OCI-LY7 (cell line): ENCODE measurements at regions not wholly inside any gene's neighbourhood (a gene's known extent, or its start where the extent isn't known, plus 50 kb on each side); places are given as distances from the start of the nearest gene placed in this dataset.

Source experiments
- BruUV-seq: library from RNA; stranded (reverse); fragments of 400-500 nt; replicated peaks from 2 replicates; lab custom pipeline; 2021; lab: Mats Ljungman, UMichigan
- CTCF ChIA-PET: fragments of 300-600 bp; sonication (Branson Sonifier 250); formaldehyde crosslinking; loops from one replicate; lab custom pipeline; 2022; ENCODE audit warnings: antibody characterized with exemption; ENCODE audit not compliant: unreplicated experiment; lab: Charles Lee
- POLR2A ChIA-PET: fragments of 300-600 bp; sonication (Branson Sonifier 250); formaldehyde crosslinking; loops from one replicate; lab custom pipeline; 2022; ENCODE audit warnings: antibody characterized with exemption; lab: Charles Lee
- DNase-seq: peaks from one replicate; pipeline ENCODE4 v3.0.0-alpha.2; 2015; ENCODE audit warnings: low spot score
- H2AFZ ChIP-seq: fragments of 200-600 bp; sonication (generic), shearing (Covaris generic); 2 replicates; pipeline ENCODE4 v1.6.1; 2014; ENCODE audit warnings: mild to moderate bottlenecking, antibody characterized with exemption, low read length, moderate library complexity
- H3K27ac ChIP-seq: fragments of 200-600 bp; sonication (generic); 2 replicates; pipeline ENCODE4 v1.5.1; 2014; ENCODE audit warnings: mixed run types, low read depth, mild to moderate bottlenecking, moderate library complexity, low read length, inconsistent platforms; ENCODE audit not compliant: poor library complexity, severe bottlenecking
- H3K36me3 ChIP-seq: fragments of 200-600 bp; sonication (generic); 2 replicates; pipeline ENCODE4 v1.6.1; 2014; ENCODE audit warnings: mild to moderate bottlenecking, antibody characterized with exemption, low read length, moderate library complexity, mixed read lengths; ENCODE audit not compliant: insufficient read depth
- H3K4me1 ChIP-seq: fragments of 200-600 bp; sonication (generic); 2 replicates; pipeline ENCODE4 v1.5.1; 2014; ENCODE audit warnings: mild to moderate bottlenecking, low read length; ENCODE audit not compliant: insufficient read depth, poor library complexity, severe bottlenecking
- H3K4me2 ChIP-seq: fragments of 200-600 bp; sonication (generic); 2 replicates; pipeline ENCODE4 v1.6.1; 2014; ENCODE audit warnings: mild to moderate bottlenecking, low read length
- H3K4me3 ChIP-seq: fragments of 200-600 bp; sonication (generic); 2 replicates; pipeline ENCODE4 v1.5.1; 2014; ENCODE audit warnings: mild to moderate bottlenecking, low read depth, low read length; ENCODE audit not compliant: poor library complexity, severe bottlenecking
- H3K79me2 ChIP-seq: fragments of 200-600 bp; sonication (generic); 2 replicates; pipeline ENCODE4 v1.6.1; 2016; ENCODE audit warnings: low read depth, mild to moderate bottlenecking, low read length, moderate library complexity, mixed read lengths; ENCODE audit not compliant: insufficient read depth
- H3K9me2 ChIP-seq: fragments of 200-600 bp; sonication (generic); 2 replicates; pipeline ENCODE4 v1.6.1; 2016; ENCODE audit warnings: mild to moderate bottlenecking, low read length, mixed read lengths; ENCODE audit not compliant: insufficient read depth
- H3K9me3 ChIP-seq: fragments of 200-600 bp; sonication (generic); 2 replicates; pipeline ENCODE4 v1.6.1; 2014; ENCODE audit warnings: mild to moderate bottlenecking, mixed run types, low read length, mixed read lengths
- H4K20me1 ChIP-seq: fragments of 200-600 bp; sonication (generic); 2 replicates; pipeline ENCODE4 v1.6.1; 2014; ENCODE audit warnings: mild to moderate bottlenecking, antibody characterized with exemption, low read length, moderate library complexity, mixed read lengths; ENCODE audit not compliant: insufficient read depth
- EZH2phosphoT487 ChIP-seq: fragments of 200-600 bp; sonication (generic); IDR thresholded peaks from 2 replicates; pipeline ENCODE4 v1.6.1; 2018; ENCODE audit warnings: low read depth, borderline replicate concordance, mild to moderate bottlenecking, mixed run types, antibody characterized with exemption, low read length, moderate library complexity, mixed read lengths
- intact Hi-C: fragments of 100-400 bp; cut with micrococcal nuclease; formaldehyde crosslinking; loops from one replicate; pipeline ENCODE4 v1.10.0; 2022; ENCODE audit not compliant: unreplicated experiment
- TF ChIP-seq, protein P1 (sequence below): fragments of 200-600 bp; sonication (generic); conservative IDR thresholded peaks from 2 replicates; pipeline ENCODE4 v1.5.1; 2014; ENCODE audit warnings: mild to moderate bottlenecking, antibody characterized with exemption, low read length, moderate library complexity, mixed read lengths

DNA sequence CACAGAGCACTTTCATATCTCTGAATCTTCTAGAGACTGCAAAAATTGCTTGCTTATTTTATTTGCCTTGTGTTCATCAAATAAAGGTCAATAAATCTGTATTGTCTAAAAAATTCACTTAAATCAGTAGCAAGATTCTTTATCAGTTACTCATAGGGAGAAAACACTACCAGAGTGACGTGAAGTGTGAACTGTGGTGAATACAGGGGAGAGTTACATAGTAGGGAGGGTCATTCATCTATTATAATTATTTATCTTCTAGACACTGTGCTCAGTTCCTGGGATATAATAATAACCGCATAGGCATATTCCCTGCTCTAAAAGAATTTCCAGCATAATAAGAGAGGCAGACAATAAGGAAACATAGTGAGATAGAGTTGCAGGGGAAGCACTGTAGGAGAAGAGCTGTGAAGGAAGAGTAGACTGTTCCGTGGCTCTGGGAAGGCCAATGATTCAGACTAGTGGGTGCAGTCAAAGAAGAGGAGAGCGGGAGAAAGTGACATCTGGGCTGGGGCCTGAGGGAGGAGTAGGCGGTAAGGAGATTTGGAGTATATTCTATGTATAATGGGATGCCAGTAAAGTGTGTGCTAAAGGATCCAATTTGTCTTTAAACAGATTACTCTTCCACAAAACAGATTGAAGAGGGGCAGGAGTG lies 84.0 kb upstream of the TDRD3 start:
- Histone ChIP-seq H3K4me2 (no peak overlapping the region), H2AFZ (no peak overlapping the region), H4K20me1 (no peaks in the 10 kb centered on the region), H3K79me2 (no peaks in the 10 kb centered on the region), H3K27ac (no peak overlapping the region), H3K36me3 (no peaks in the 10 kb centered on the region), H3K9me2 (no peaks in the 10 kb centered on the region), H3K4me3 (no peak overlapping the region), H3K4me1 (no peaks in the 10 kb centered on the region), H3K9me3 (no peaks in the 10 kb centered on the region)
- no TSS peak for BruUV-seq
- intact Hi-C loops: no loop called here
- POLR2A ChIA-PET: interaction anchor here (0.7 to 1.9 kb wide), 2 partner anchors 15 to 1126 kb away, joined by 3 to 8 read pairs; no protein-coding TSS in a partner anchor
- DNase-seq: no peak
- TF ChIP-seq, protein P1, sequence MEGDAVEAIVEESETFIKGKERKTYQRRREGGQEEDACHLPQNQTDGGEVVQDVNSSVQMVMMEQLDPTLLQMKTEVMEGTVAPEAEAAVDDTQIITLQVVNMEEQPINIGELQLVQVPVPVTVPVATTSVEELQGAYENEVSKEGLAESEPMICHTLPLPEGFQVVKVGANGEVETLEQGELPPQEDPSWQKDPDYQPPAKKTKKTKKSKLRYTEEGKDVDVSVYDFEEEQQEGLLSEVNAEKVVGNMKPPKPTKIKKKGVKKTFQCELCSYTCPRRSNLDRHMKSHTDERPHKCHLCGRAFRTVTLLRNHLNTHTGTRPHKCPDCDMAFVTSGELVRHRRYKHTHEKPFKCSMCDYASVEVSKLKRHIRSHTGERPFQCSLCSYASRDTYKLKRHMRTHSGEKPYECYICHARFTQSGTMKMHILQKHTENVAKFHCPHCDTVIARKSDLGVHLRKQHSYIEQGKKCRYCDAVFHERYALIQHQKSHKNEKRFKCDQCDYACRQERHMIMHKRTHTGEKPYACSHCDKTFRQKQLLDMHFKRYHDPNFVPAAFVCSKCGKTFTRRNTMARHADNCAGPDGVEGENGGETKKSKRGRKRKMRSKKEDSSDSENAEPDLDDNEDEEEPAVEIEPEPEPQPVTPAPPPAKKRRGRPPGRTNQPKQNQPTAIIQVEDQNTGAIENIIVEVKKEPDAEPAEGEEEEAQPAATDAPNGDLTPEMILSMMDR: no peak
- TF ChIP-seq EZH2phosphoT487: no peak
- CTCF ChIA-PET: interaction anchor here (0.6 kb wide), 1 partner anchor 12 kb away, joined by 3 read pairs; no protein-coding TSS in a partner anchor

DNA sequence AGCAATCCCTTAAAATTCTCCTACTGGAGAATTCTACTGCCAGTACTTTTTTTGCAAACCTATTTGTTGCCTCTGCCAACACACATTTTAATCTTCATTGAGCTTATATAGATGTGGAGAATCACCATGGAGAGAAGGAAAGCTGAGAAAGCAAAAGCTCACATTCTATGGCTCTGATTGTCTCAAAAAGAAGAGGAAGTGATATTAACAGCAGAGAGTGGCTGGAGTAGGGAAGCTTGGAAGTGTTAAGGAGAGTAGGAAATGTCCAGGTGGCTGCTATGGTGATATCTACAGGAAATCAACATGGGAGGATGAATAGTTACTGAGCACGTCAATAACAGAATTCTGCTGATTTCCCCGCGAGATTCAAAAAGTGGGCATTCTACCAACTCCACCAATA lies 78.8 kb upstream of the TDRD3 start:
- TF ChIP-seq, protein P1: no peak
- no peak for TF ChIP-seq EZH2phosphoT487
- no TSS peak for BruUV-seq
- H3K36me3 ChIP-seq: no peaks in the 10 kb centered on the region
- no peak overlapping the region for H2AFZ ChIP-seq
- no peaks in the 10 kb centered on the region for H3K9me3 ChIP-seq
- no peak overlapping the region for H3K4me2 ChIP-seq
- H4K20me1 ChIP-seq: no peaks in the 10 kb centered on the region
- intact Hi-C loops: no loop called here
- H3K4me3 ChIP-seq: no peak overlapping the region
- no peak for DNase-seq
- H3K4me1 ChIP-seq: no peaks in the 10 kb centered on the region
- H3K27ac ChIP-seq: no peak overlapping the region
- no peaks in the 10 kb centered on the region for H3K79me2 ChIP-seq
- ChIA-PET CTCF (no interaction called here), POLR2A (interaction anchor here (0.6 to 1.0 kb wide), 2 partner anchors 10 to 15 kb away, joined by 3 to 4 read pairs; no protein-coding TSS in a partner anchor)
- no peaks in the 10 kb centered on the region for H3K9me2 ChIP-seq

DNA sequence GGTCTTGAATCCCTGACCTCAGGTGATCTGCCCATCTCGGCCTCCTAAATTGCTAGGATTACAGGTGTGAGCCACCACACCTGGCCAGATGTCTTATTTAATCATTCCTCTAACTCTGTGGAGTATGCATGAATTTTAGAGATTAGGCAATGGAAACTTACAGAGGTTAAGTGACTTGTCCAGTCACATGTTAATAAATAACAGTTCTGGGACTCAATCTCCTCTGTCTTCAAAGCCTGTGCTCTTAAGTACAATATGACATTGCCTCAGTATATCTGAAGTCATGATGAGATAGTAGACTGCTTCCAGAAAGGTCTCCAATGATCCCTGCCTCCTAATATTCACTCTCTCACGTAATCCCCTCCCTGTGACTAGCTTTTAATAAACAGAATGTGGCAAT lies 72.9 kb upstream of the TDRD3 start:
- H4K20me1 ChIP-seq: no peaks in the 10 kb centered on the region
- H3K9me3 ChIP-seq: no peaks in the 10 kb centered on the region
- no peaks in the 10 kb centered on the region for H3K4me1 ChIP-seq
- no peak overlapping the region for H3K27ac ChIP-seq
- no peak overlapping the region for H3K4me2 ChIP-seq
- DNase-seq: no peak
- H2AFZ ChIP-seq: no peak overlapping the region
- H3K4me3 ChIP-seq: no peak overlapping the region
- BruUV-seq: no TSS peak
- ChIA-PET CTCF (no interaction called here), POLR2A (interaction anchor here (0.6 kb wide), 2 partner anchors 159 to 1363 kb away, joined by 3 read pairs; no protein-coding TSS in a partner anchor)
- intact Hi-C loops: no loop called here
- no peaks in the 10 kb centered on the region for H3K9me2 ChIP-seq
- TF ChIP-seq EZH2phosphoT487: no peak
- TF ChIP-seq, protein P1: no peak
- H3K79me2 ChIP-seq: no peaks in the 10 kb centered on the region
- H3K36me3 ChIP-seq: no peaks in the 10 kb centered on the region
